OCI-LY7 (cell line): ENCODE measurements at regions not wholly inside any gene's neighbourhood (a gene's known extent, or its start where the extent isn't known, plus 50 kb on each side); places are given as distances from the start of the nearest gene placed in this dataset.

ENCODE experiments used
- BruUV-seq: library from RNA; stranded (reverse); fragments of 400-500 nt; replicated peaks from 2 replicates; lab custom pipeline; 2021; lab: Mats Ljungman, UMichigan
- CTCF ChIA-PET: fragments of 300-600 bp; sonication (Branson Sonifier 250); formaldehyde crosslinking; loops from one replicate; lab custom pipeline; 2022; ENCODE audit warnings: antibody characterized with exemption; ENCODE audit not compliant: unreplicated experiment; lab: Charles Lee
- POLR2A ChIA-PET: fragments of 300-600 bp; sonication (Branson Sonifier 250); formaldehyde crosslinking; loops from one replicate; lab custom pipeline; 2022; ENCODE audit warnings: antibody characterized with exemption; lab: Charles Lee
- DNase-seq: peaks from one replicate; pipeline ENCODE4 v3.0.0-alpha.2; 2015; ENCODE audit warnings: low spot score
- H2AFZ ChIP-seq: fragments of 200-600 bp; sonication (generic), shearing (Covaris generic); 2 replicates; pipeline ENCODE4 v1.6.1; 2014; ENCODE audit warnings: mild to moderate bottlenecking, antibody characterized with exemption, low read length, moderate library complexity
- H3K27ac ChIP-seq: fragments of 200-600 bp; sonication (generic); 2 replicates; pipeline ENCODE4 v1.5.1; 2014; ENCODE audit warnings: mixed run types, low read depth, mild to moderate bottlenecking, moderate library complexity, low read length, inconsistent platforms; ENCODE audit not compliant: poor library complexity, severe bottlenecking
- H3K36me3 ChIP-seq: fragments of 200-600 bp; sonication (generic); 2 replicates; pipeline ENCODE4 v1.6.1; 2014; ENCODE audit warnings: mild to moderate bottlenecking, antibody characterized with exemption, low read length, moderate library complexity, mixed read lengths; ENCODE audit not compliant: insufficient read depth
- H3K4me1 ChIP-seq: fragments of 200-600 bp; sonication (generic); 2 replicates; pipeline ENCODE4 v1.5.1; 2014; ENCODE audit warnings: mild to moderate bottlenecking, low read length; ENCODE audit not compliant: insufficient read depth, poor library complexity, severe bottlenecking
- H3K4me2 ChIP-seq: fragments of 200-600 bp; sonication (generic); 2 replicates; pipeline ENCODE4 v1.6.1; 2014; ENCODE audit warnings: mild to moderate bottlenecking, low read length
- H3K4me3 ChIP-seq: fragments of 200-600 bp; sonication (generic); 2 replicates; pipeline ENCODE4 v1.5.1; 2014; ENCODE audit warnings: mild to moderate bottlenecking, low read depth, low read length; ENCODE audit not compliant: poor library complexity, severe bottlenecking
- H3K79me2 ChIP-seq: fragments of 200-600 bp; sonication (generic); 2 replicates; pipeline ENCODE4 v1.6.1; 2016; ENCODE audit warnings: low read depth, mild to moderate bottlenecking, low read length, moderate library complexity, mixed read lengths; ENCODE audit not compliant: insufficient read depth
- H3K9me2 ChIP-seq: fragments of 200-600 bp; sonication (generic); 2 replicates; pipeline ENCODE4 v1.6.1; 2016; ENCODE audit warnings: mild to moderate bottlenecking, low read length, mixed read lengths; ENCODE audit not compliant: insufficient read depth
- H3K9me3 ChIP-seq: fragments of 200-600 bp; sonication (generic); 2 replicates; pipeline ENCODE4 v1.6.1; 2014; ENCODE audit warnings: mild to moderate bottlenecking, mixed run types, low read length, mixed read lengths
- H4K20me1 ChIP-seq: fragments of 200-600 bp; sonication (generic); 2 replicates; pipeline ENCODE4 v1.6.1; 2014; ENCODE audit warnings: mild to moderate bottlenecking, antibody characterized with exemption, low read length, moderate library complexity, mixed read lengths; ENCODE audit not compliant: insufficient read depth
- CTCF ChIP-seq: fragments of 200-600 bp; sonication (generic); conservative IDR thresholded peaks from 2 replicates; pipeline ENCODE4 v1.5.1; 2014; ENCODE audit warnings: mild to moderate bottlenecking, antibody characterized with exemption, low read length, moderate library complexity, mixed read lengths
- EZH2phosphoT487 ChIP-seq: fragments of 200-600 bp; sonication (generic); IDR thresholded peaks from 2 replicates; pipeline ENCODE4 v1.6.1; 2018; ENCODE audit warnings: low read depth, borderline replicate concordance, mild to moderate bottlenecking, mixed run types, antibody characterized with exemption, low read length, moderate library complexity, mixed read lengths
- intact Hi-C: fragments of 100-400 bp; cut with micrococcal nuclease; formaldehyde crosslinking; loops from one replicate; pipeline ENCODE4 v1.10.0; 2022; ENCODE audit not compliant: unreplicated experiment

DNA sequence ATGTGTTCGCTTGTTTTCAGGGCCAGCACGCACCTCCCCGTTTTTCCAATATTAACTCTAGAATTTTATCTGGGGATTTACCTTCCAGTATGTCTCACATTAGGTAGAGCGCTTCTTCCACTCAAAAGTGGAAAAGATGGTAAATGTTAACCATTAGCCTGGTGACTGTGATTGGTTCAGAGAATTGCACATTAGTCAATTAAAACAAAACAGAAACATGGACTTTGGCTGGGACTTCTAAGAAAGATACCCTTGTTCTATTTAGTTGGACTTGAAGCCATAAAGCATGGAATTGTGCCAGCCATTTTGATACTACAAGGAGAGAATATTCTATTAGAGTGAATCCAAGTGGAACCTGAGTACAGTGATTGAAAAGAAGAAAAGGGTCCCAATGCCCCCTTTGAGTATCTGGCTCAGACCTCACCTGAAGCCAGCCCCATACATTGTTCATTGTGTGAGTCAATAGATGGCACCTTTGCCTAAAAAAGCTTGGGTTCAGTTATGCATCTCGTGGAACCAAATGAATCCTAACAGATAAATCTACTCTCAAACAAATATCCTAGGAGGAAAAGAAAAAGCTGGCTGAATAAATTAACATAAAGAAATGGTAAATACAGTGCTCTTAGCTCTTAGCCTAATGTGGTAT is 354.3 kb downstream of the IRS1 start:
- H3K9me2 ChIP-seq, result no peaks in the 10 kb centered on the region
- intact Hi-C loops, result no loop called here
- H3K36me3 ChIP-seq, result no peaks in the 10 kb centered on the region
- ChIA-PET CTCF (no interaction called here), POLR2A (no interaction called here)
- no peak for DNase-seq
- no peak for TF ChIP-seq CTCF
- no peak for TF ChIP-seq EZH2phosphoT487
- H3K4me3 ChIP-seq, result no peak overlapping the region
- no peak overlapping the region for H2AFZ ChIP-seq
- no peaks in the 10 kb centered on the region for H3K9me3 ChIP-seq
- no peak overlapping the region for H3K4me2 ChIP-seq
- no peaks in the 10 kb centered on the region for H3K4me1 ChIP-seq
- BruUV-seq, result no TSS peak
- no peaks in the 10 kb centered on the region for H3K79me2 ChIP-seq
- H3K27ac ChIP-seq, result no peak overlapping the region
- H4K20me1 ChIP-seq, result no peaks in the 10 kb centered on the region

GRCh38 chr2:226443112-226443511 is 356.5 kb downstream of the IRS1 start:
- DNase-seq, result no peak
- H4K20me1 ChIP-seq, result no peaks in the 10 kb centered on the region
- intact Hi-C loops, result no loop called here
- H3K79me2 ChIP-seq, result no peaks in the 10 kb centered on the region
- H3K36me3 ChIP-seq, result no peaks in the 10 kb centered on the region
- no peak overlapping the region for H3K27ac ChIP-seq
- H3K9me3 ChIP-seq, result no peaks in the 10 kb centered on the region
- no TSS peak for BruUV-seq
- H3K9me2 ChIP-seq, result no peaks in the 10 kb centered on the region
- no peak overlapping the region for H2AFZ ChIP-seq
- ChIA-PET POLR2A (no interaction called here), CTCF (no interaction called here)
- TF ChIP-seq EZH2phosphoT487 (no peak), CTCF (no peak)
- no peak overlapping the region for H3K4me3 ChIP-seq
- no peaks in the 10 kb centered on the region for H3K4me1 ChIP-seq
- H3K4me2 ChIP-seq, result no peak overlapping the region

DNA sequence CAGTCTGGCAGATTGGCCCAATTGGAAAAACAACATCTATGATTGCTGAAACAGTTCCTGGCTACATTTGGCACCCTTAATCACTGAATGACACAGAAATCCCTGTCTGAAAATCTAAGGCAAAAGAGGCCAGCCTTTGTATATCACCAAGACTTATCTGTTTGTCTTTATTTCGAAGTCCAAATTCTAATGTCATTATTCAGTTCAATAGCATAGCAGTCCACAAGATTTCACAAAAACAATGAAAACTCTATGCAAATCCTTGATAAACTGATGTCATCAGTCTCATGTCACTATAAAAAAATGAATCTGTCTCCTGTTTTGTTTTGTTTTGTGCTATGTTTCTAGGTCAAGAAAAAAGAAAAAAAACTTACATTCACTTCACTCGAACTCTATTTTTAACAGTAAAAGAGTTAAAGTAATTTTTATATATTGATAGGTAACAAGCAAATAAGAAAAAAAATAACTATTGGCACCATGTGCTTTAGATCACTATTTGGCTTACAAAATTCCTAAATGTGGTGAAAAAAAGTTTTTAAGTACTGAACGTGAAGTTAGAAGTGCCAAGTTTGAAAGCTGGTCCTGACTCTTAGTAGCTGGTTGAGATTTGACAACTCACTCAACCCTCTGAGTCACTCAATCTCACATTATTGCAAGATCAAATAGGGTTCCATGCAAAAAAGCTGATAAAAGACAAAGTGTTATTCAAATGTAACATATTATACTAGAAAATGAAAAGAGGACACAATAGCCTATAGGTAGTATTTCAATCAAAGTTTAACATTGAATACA is 359.3 kb downstream of the IRS1 start:
- ChIA-PET POLR2A (interaction anchor here (0.5 to 1.0 kb wide), 2 partner anchors 15 to 332 kb away, joined by 3 to 4 read pairs; no protein-coding TSS in a partner anchor), CTCF (no interaction called here)
- no peak overlapping the region for H2AFZ ChIP-seq
- TF ChIP-seq CTCF (no peak), EZH2phosphoT487 (no peak)
- no peaks in the 10 kb centered on the region for H3K4me1 ChIP-seq
- H4K20me1 ChIP-seq, result no peaks in the 10 kb centered on the region
- no peaks in the 10 kb centered on the region for H3K79me2 ChIP-seq
- H3K4me3 ChIP-seq, result no peak overlapping the region
- no peaks in the 10 kb centered on the region for H3K36me3 ChIP-seq
- no peak overlapping the region for H3K27ac ChIP-seq
- intact Hi-C loops, result no loop called here
- H3K9me3 ChIP-seq, result no peaks in the 10 kb centered on the region
- no peaks in the 10 kb centered on the region for H3K9me2 ChIP-seq
- DNase-seq, result no peak
- H3K4me2 ChIP-seq, result no peak overlapping the region
- BruUV-seq, result no TSS peak
